ENCODE measurements at regions not wholly inside any gene's neighbourhood (a gene's known extent, or its start where the extent isn't known, plus 50 kb on each side); places are given as distances from the start of the nearest gene placed in this dataset.

DNA sequence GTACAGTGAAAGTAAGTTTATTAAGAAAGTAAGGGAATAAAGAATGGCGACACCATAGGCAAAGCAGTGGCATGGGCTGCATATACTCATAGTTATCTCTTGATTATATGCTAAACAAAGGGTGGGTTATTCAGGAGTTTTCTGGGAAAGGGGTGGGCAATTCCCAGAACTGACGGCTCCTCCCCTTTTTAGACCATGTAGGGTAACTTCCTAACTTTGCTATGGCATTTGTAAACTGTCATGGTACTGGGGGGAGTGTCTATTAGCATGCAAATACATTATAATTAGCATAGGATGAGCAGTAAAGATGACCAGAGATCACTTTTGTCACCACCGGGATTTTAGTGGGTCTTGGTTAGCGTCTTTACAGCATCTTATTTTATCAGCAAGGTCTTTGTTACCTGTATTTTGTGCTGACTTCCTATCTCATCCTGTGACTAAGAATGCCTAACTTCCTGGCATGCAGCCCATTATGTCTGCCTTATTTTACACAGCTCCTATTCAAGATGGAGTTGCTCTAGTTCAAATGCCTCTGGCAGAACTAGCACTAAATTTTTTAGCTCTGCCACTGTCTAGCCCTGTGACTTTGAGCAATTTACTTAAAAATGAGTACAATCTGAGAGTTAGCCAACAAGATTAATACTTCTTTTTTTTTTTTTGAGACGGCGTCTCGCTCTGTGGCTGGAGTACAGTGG, 110.3 kb upstream of the PALMD start:
- ChIA-PET CTCF (interaction anchor here (0.8 to 2.5 kb wide), 2 partner anchors 9 kb away, joined by 3 to 13 read pairs; no protein-coding TSS in a partner anchor), POLR2A (no interaction called here)
- H3K4me3 ChIP-seq (ENCODE audit: low read depth, low read length), result no peak overlapping the region
- no peak for DNase-seq (ENCODE audit: low read depth, low spot score)
- TF ChIP-seq, protein P1, sequence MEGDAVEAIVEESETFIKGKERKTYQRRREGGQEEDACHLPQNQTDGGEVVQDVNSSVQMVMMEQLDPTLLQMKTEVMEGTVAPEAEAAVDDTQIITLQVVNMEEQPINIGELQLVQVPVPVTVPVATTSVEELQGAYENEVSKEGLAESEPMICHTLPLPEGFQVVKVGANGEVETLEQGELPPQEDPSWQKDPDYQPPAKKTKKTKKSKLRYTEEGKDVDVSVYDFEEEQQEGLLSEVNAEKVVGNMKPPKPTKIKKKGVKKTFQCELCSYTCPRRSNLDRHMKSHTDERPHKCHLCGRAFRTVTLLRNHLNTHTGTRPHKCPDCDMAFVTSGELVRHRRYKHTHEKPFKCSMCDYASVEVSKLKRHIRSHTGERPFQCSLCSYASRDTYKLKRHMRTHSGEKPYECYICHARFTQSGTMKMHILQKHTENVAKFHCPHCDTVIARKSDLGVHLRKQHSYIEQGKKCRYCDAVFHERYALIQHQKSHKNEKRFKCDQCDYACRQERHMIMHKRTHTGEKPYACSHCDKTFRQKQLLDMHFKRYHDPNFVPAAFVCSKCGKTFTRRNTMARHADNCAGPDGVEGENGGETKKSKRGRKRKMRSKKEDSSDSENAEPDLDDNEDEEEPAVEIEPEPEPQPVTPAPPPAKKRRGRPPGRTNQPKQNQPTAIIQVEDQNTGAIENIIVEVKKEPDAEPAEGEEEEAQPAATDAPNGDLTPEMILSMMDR (IDR thresholded peaks at IDR 0.05; ENCODE audit: insufficient read depth, low read length, missing control alignments), result no peak

GRCh38 chr1:99537886-99538617, 107.9 kb upstream of the PALMD start:
- DNase-seq (ENCODE audit: low read depth, low spot score), result no peak
- ChIA-PET POLR2A (no interaction called here), CTCF (interaction anchor here (1.3 to 2.5 kb wide), 2 partner anchors 11 kb away, joined by 7 to 13 read pairs; no protein-coding TSS in a partner anchor)
- H3K4me3 ChIP-seq (ENCODE audit: low read depth, low read length), result no peak overlapping the region
- TF ChIP-seq, protein P1 (IDR thresholded peaks at IDR 0.05; ENCODE audit: insufficient read depth, low read length, missing control alignments), result no peak

DNA sequence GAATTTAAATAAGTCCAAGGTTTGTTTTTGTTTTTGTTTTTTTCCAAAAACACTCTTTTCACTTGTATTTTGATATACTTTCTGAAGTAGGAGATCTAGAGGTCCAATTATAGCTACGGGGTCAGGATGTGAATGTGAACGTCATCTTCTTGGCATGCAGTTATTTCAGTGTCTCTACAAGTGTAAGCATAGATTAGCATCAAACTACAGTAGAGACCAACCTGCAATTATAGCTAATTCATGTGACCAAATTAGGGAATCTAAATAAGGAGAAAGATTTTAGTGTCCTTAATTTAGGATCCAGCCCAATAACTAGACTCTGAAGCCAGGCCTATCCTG, 107.3 kb upstream of the PALMD start:
- ChIA-PET CTCF (interaction anchor here (1.3 kb wide), 1 partner anchor 12 kb away, joined by 7 read pairs; no protein-coding TSS in a partner anchor), POLR2A (no interaction called here)
- DNase-seq (ENCODE audit: low read depth, low spot score), result no peak
- TF ChIP-seq, protein P1 (IDR thresholded peaks at IDR 0.05; ENCODE audit: insufficient read depth, low read length, missing control alignments), result no peak
- H3K4me3 ChIP-seq (ENCODE audit: low read depth, low read length), result no peak overlapping the region

- no peak for DNase-seq (ENCODE audit: low read depth, low spot score)
- ChIA-PET CTCF (interaction anchor here (1.3 to 1.6 kb wide), 2 partner anchors 12 to 146 kb away, joined by 4 to 7 read pairs; no protein-coding TSS in a partner anchor), POLR2A (no interaction called here)
- TF ChIP-seq, protein P1 (IDR thresholded peaks at IDR 0.05; ENCODE audit: insufficient read depth, low read length, missing control alignments), result no peak
- no peak overlapping the region for H3K4me3 ChIP-seq (ENCODE audit: low read depth, low read length)
Observed at GRCh38 chr1:99539131-99539530, 106.8 kb upstream of the PALMD start.

- ChIA-PET CTCF (interaction anchor here (1.0 to 1.6 kb wide), 4 partner anchors 9 to 147 kb away, joined by 4 to 9 read pairs (median 4); no protein-coding TSS in a partner anchor), POLR2A (no interaction called here)
- no peak overlapping the region for H3K4me3 ChIP-seq (ENCODE audit: low read depth, low read length)
- TF ChIP-seq, protein P1 (IDR thresholded peaks at IDR 0.05; ENCODE audit: insufficient read depth, low read length, missing control alignments), result no peak
- no peak for DNase-seq (ENCODE audit: low read depth, low spot score)
Observed at GRCh38 chr1:99540744-99541143, 105.2 kb upstream of the PALMD start.

DNA sequence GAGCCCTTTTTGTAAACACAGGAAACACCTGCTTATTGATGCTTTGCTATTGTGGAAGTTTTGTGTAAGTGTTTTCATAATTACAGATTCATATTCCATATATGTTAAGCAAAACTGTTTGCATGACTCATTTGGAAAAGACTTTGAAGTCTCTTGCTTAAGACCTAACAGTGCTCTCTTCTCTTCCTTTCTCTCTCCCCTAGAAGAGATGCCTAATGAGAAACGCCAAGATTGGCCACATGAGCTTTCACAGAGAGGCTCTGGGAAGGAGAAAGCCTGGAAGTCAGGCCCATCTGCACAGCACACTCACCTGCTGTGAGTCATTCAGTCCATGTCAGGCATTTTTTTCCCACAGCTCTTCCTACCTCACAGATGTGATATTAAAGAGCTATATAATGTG, 101.6 kb upstream of the PALMD start:
- POLR2A ChIA-PET, result no interaction called here
- no peak overlapping the region for H3K4me3 ChIP-seq (ENCODE audit: low read depth, low read length)
- CTCF ChIA-PET, result interaction anchor here (0.9 to 3.2 kb wide), 6 partner anchors 8 to 163 kb away, joined by 3 to 17 read pairs (median 4); no protein-coding TSS in a partner anchor
- TF ChIP-seq, protein P1 (IDR thresholded peaks at IDR 0.05; ENCODE audit: insufficient read depth, low read length, missing control alignments), result no peak
- DNase-seq (ENCODE audit: low read depth, low spot score), result no peak

Measured in AG04449 (cell line).